ENCODE measurements at regions not wholly inside any gene's neighbourhood (a gene's known extent, or its start where the extent isn't known, plus 50 kb on each side); places are given as distances from the start of the nearest gene placed in this dataset.

GRCh38 chr11:24312464-24313238 is 184.2 kb upstream of the LUZP2 start:
- DNase-seq, result no peak
- peaks cover 7% of the 10 kb centered on the region; the same call in 1 of the 2 replicates for H3K4me1 Mint-ChIP-seq (ENCODE audit: low read depth)
- no peak overlapping the region for H3K27ac Mint-ChIP-seq
- H3K36me3 Mint-ChIP-seq (ENCODE audit: low read depth), result no peaks in the 10 kb centered on the region; the same call in 1 of the 2 replicates
- no peaks in the 10 kb centered on the region for H3K27me3 Mint-ChIP-seq (ENCODE audit: insufficient read depth)
- H3K9me3 Mint-ChIP-seq, result peaks cover 3% of the 10 kb centered on the region
- no peak for TF ChIP-seq CTCF (IDR thresholded peaks at IDR 0.05)
- no peak overlapping the region for H3K4me3 Mint-ChIP-seq

- TF ChIP-seq CTCF (IDR thresholded peaks at IDR 0.05), result no peak
- no peak for DNase-seq
- Mint-ChIP-seq H3K4me3 (no peak overlapping the region), H3K9me3 (peaks cover 11% of the 10 kb centered on the region), H3K36me3 (ENCODE audit: low read depth) (no peaks in the 10 kb centered on the region), H3K4me1 (ENCODE audit: low read depth) (peaks cover 17% of the 10 kb centered on the region; the same call in 1 of the 2 replicates), H3K27ac (no peak overlapping the region), H3K27me3 (ENCODE audit: insufficient read depth) (no peaks in the 10 kb centered on the region; the same call in 1 of the 2 replicates)
Observed at GRCh38 chr11:24321229-24321628, 175.6 kb upstream of the LUZP2 start.

GRCh38 chr11:24324211-24324610 is 172.6 kb upstream of the LUZP2 start:
- DNase-seq, result no peak
- H3K36me3 Mint-ChIP-seq (ENCODE audit: low read depth), result no peaks in the 10 kb centered on the region
- no peaks in the 10 kb centered on the region for H3K27me3 Mint-ChIP-seq (ENCODE audit: insufficient read depth)
- H3K4me3 Mint-ChIP-seq, result no peak overlapping the region
- no peak overlapping the region for H3K27ac Mint-ChIP-seq
- H3K9me3 Mint-ChIP-seq, result peaks cover 4% of the 10 kb centered on the region; the same call in 1 of the 2 replicates
- H3K4me1 Mint-ChIP-seq (ENCODE audit: low read depth), result peaks cover 17% of the 10 kb centered on the region; the same call in 1 of the 2 replicates
- TF ChIP-seq CTCF (IDR thresholded peaks at IDR 0.05), result no peak

DNA sequence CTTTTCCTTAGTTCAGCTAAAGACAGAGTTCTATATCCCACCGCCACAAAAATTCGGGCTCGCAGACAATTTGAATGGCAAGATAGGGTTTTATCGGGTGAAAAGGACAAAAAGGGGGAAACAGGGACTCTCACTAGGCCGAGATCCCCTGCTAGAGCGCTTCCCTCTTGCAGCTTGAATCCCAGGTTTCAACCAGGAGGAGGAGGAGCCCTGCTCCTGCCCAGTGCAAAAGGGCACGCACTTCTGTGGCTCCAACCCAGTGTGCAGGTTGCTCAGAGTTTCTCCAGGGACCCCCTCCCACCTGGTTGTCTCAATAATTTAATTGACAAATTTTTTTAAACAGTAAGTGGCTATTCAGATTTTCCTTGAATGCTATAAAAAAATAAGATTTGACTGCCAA is 152.6 kb upstream of the LUZP2 start:
- Mint-ChIP-seq H3K4me1 (ENCODE audit: low read depth) (no peaks in the 10 kb centered on the region), H3K9me3 (no peaks in the 10 kb centered on the region), H3K27me3 (ENCODE audit: insufficient read depth) (no peaks in the 10 kb centered on the region), H3K27ac (no peak overlapping the region), H3K36me3 (ENCODE audit: low read depth) (no peaks in the 10 kb centered on the region), H3K4me3 (no peak overlapping the region)
- no peak for TF ChIP-seq CTCF (IDR thresholded peaks at IDR 0.05)
- no peak for DNase-seq

GRCh38 chr11:24348908-24349307 is 147.9 kb upstream of the LUZP2 start:
- no peak overlapping the region for H3K4me3 Mint-ChIP-seq
- no peaks in the 10 kb centered on the region; the same call in 1 of the 2 replicates for H3K9me3 Mint-ChIP-seq
- H3K27me3 Mint-ChIP-seq (ENCODE audit: insufficient read depth), result no peaks in the 10 kb centered on the region
- no peaks in the 10 kb centered on the region for H3K36me3 Mint-ChIP-seq (ENCODE audit: low read depth)
- no peaks in the 10 kb centered on the region for H3K4me1 Mint-ChIP-seq (ENCODE audit: low read depth)
- H3K27ac Mint-ChIP-seq, result no peak overlapping the region
- DNase-seq, result no peak
- TF ChIP-seq CTCF (IDR thresholded peaks at IDR 0.05), result no peak

All from HFFc6 (cell line).